Parathyroid adenoma (tissue), 2 donors: ENCODE measurements at regions not wholly inside any gene's neighbourhood (a gene's known extent, or its start where the extent isn't known, plus 50 kb on each side); places are given as distances from the start of the nearest gene placed in this dataset.

Experiments used
- H2AFZ ChIP-seq: fragments of 300-600 bp; sonication (generic); one replicate; pipeline ENCODE4 v1.7.0; 2017; ENCODE audit warnings: antibody characterized with exemption, mild to moderate bottlenecking
- H3K27ac ChIP-seq: fragments of 300-600 bp; sonication (generic); one replicate; pipeline ENCODE4 v1.7.0; 2017
- H3K27me3 ChIP-seq: fragments of 300-600 bp; sonication (generic); one replicate; pipeline ENCODE4 v1.7.0; 2017; ENCODE audit warnings: low read length; ENCODE audit not compliant: control insufficient read depth, insufficient read depth
- H3K36me3 ChIP-seq: fragments of 300-600 bp; sonication (generic); one replicate; pipeline ENCODE4 v1.7.0; 2017; ENCODE audit warnings: low read length; ENCODE audit not compliant: control insufficient read depth, insufficient read depth
- H3K4me1 ChIP-seq: fragments of 300-600 bp; sonication (generic); one replicate; pipeline ENCODE4 v1.7.0; 2017; ENCODE audit warnings: control low read depth
- H3K4me2 ChIP-seq: fragments of 300-600 bp; sonication (generic); one replicate; pipeline ENCODE4 v1.7.0; 2017; ENCODE audit warnings: low read length
- H3K4me3 ChIP-seq: fragments of 300-600 bp; sonication (generic); one replicate; pipeline ENCODE4 v1.7.0; 2017; ENCODE audit warnings: low read depth, low read length
- H3K79me2 ChIP-seq: fragments of 300-600 bp; sonication (generic); one replicate; pipeline ENCODE4 v1.7.0; 2017; ENCODE audit warnings: control low read depth
- H3K9ac ChIP-seq: fragments of 300-600 bp; sonication (generic); one replicate; pipeline ENCODE4 v1.7.0; 2017; ENCODE audit warnings: mild to moderate bottlenecking
- H3K9me3 ChIP-seq: fragments of 300-600 bp; sonication (generic); one replicate; pipeline ENCODE4 v1.7.0; 2017; ENCODE audit warnings: low read length; ENCODE audit not compliant: control insufficient read depth
- CTCF ChIP-seq: fragments of 300-600 bp; sonication (generic); IDR thresholded peaks from one replicate; pipeline ENCODE4 v1.7.0; 2017; ENCODE audit warnings: antibody characterized with exemption, mild to moderate bottlenecking
- donor health status: primary hyperparathyroidism.

GRCh38 chr13:22173610-22174009 is 502.7 kb downstream of the FGF9 start:
- no peaks in the 10 kb centered on the region for H3K27me3 ChIP-seq
- no peaks in the 10 kb centered on the region for H3K9me3 ChIP-seq
- H3K36me3 ChIP-seq, result no peaks in the 10 kb centered on the region
- no peaks in the 10 kb centered on the region for H3K79me2 ChIP-seq
- H3K27ac ChIP-seq, result no peak overlapping the region
- H3K9ac ChIP-seq, result no peak overlapping the region
- no peak overlapping the region for H3K4me2 ChIP-seq
- no peak overlapping the region for H3K4me3 ChIP-seq
- no peak for TF ChIP-seq CTCF
- H3K4me1 ChIP-seq, result no peaks in the 10 kb centered on the region
- no peak overlapping the region for H2AFZ ChIP-seq

- Histone ChIP-seq H3K9ac (no peak overlapping the region), H3K27ac (no peak overlapping the region)
- TF ChIP-seq CTCF, result no peak
These were observed 504.4 kb downstream of the FGF9 start for GRCh38 chr13:22175241-22175640.

GRCh38 chr13:22175815-22176214 is 504.9 kb downstream of the FGF9 start:
- Histone ChIP-seq H3K9ac (no peak overlapping the region), H3K36me3 (no peaks in the 10 kb centered on the region), H3K79me2 (no peaks in the 10 kb centered on the region), H3K4me2 (no peak overlapping the region), H3K27me3 (no peaks in the 10 kb centered on the region), H3K9me3 (no peaks in the 10 kb centered on the region), H3K4me1 (no peaks in the 10 kb centered on the region), H3K27ac (no peak overlapping the region), H2AFZ (no peak overlapping the region), H3K4me3 (no peak overlapping the region)
- TF ChIP-seq CTCF, result no peak

More at GRCh38 chr13:22175241-22175640, 504.4 kb downstream of the FGF9 start:
- no peak overlapping the region for H3K4me2 ChIP-seq
- no peaks in the 10 kb centered on the region for H3K79me2 ChIP-seq
- no peaks in the 10 kb centered on the region for H3K36me3 ChIP-seq
- H3K27me3 ChIP-seq, result no peaks in the 10 kb centered on the region
- no peaks in the 10 kb centered on the region for H3K4me1 ChIP-seq
- H3K9me3 ChIP-seq, result no peaks in the 10 kb centered on the region
- no peak overlapping the region for H3K4me3 ChIP-seq
- no peak overlapping the region for H2AFZ ChIP-seq

- H3K4me3 ChIP-seq, result no peak overlapping the region
- no peaks in the 10 kb centered on the region for H3K4me1 ChIP-seq
- H3K9me3 ChIP-seq, result no peaks in the 10 kb centered on the region
- H3K9ac ChIP-seq, result no peak overlapping the region
- no peak overlapping the region for H2AFZ ChIP-seq
- TF ChIP-seq CTCF, result no peak
- no peak overlapping the region for H3K4me2 ChIP-seq
- no peaks in the 10 kb centered on the region for H3K79me2 ChIP-seq
- H3K27me3 ChIP-seq, result no peaks in the 10 kb centered on the region
- H3K36me3 ChIP-seq, result no peaks in the 10 kb centered on the region
- no peak overlapping the region for H3K27ac ChIP-seq
These were observed 506.2 kb downstream of the FGF9 start for GRCh38 chr13:22176968-22177520.

- H3K79me2 ChIP-seq, result no peaks in the 10 kb centered on the region
- no peak overlapping the region for H3K9ac ChIP-seq
- H3K27me3 ChIP-seq, result no peaks in the 10 kb centered on the region
- no peak for TF ChIP-seq CTCF
- H2AFZ ChIP-seq, result no peak overlapping the region
- no peaks in the 10 kb centered on the region for H3K36me3 ChIP-seq
- H3K4me3 ChIP-seq, result no peak overlapping the region
- H3K27ac ChIP-seq, result no peak overlapping the region
- no peak overlapping the region for H3K4me2 ChIP-seq
- H3K9me3 ChIP-seq, result no peaks in the 10 kb centered on the region
- H3K4me1 ChIP-seq, result no peaks in the 10 kb centered on the region
These were observed 508.0 kb downstream of the FGF9 start for GRCh38 chr13:22178878-22179277.
